Fibroblast of the aortic adventitia (primary cell): ENCODE measurements at regions not wholly inside any gene's neighbourhood (a gene's known extent, or its start where the extent isn't known, plus 50 kb on each side); places are given as distances from the start of the nearest gene placed in this dataset.
A peak's percentile ranks its signal among the peaks of the same experiment; 100 is the strongest.

Source experiments
- DNase-seq: peaks from one replicate; pipeline ENCODE4 v3.0.0-alpha.2; 2010; ENCODE audit warnings: low read depth
- H3K4me3 ChIP-seq: 2 replicates; pipeline ENCODE4 v1.5.1; 2011; ENCODE audit warnings: low read depth, mild to moderate bottlenecking, control low read depth, low read length, moderate library complexity
- CTCF ChIP-seq: IDR thresholded peaks from 2 replicates; pipeline ENCODE4 v1.5.1; 2011; ENCODE audit warnings: mild to moderate bottlenecking, low read length, control low read depth, inconsistent platforms; ENCODE audit not compliant: insufficient read depth

- no peak for TF ChIP-seq CTCF
- no peak overlapping the region for H3K4me3 ChIP-seq
- DNase-seq, result no peak
These were observed 72.3 kb upstream of the RAD23B start for GRCh38 chr9:107210775-107211174.

GRCh38 chr9:107211284-107211923 lies 71.7 kb upstream of the RAD23B start:
- no peak for TF ChIP-seq CTCF
- DNase-seq, result no peak
- H3K4me3 ChIP-seq, result no peak overlapping the region

- H3K4me3 ChIP-seq, result no peak overlapping the region
- no peak for DNase-seq
- TF ChIP-seq CTCF, result no peak
These were observed 70.5 kb upstream of the RAD23B start for GRCh38 chr9:107212613-107213012.

- no peak overlapping the region for H3K4me3 ChIP-seq
- no peak for DNase-seq
- TF ChIP-seq CTCF, result no peak
These were observed 70.0 kb upstream of the RAD23B start for GRCh38 chr9:107213080-107213479.

GRCh38 chr9:107213561-107214028 lies 69.5 kb upstream of the RAD23B start:
- no peak overlapping the region for H3K4me3 ChIP-seq
- peak; percentile 87 for DNase-seq
- TF ChIP-seq CTCF, result no peak

GRCh38 chr9:107214381-107214780 lies 68.7 kb upstream of the RAD23B start:
- H3K4me3 ChIP-seq, result no peak overlapping the region
- no peak for TF ChIP-seq CTCF
- no peak for DNase-seq

- TF ChIP-seq CTCF, result no peak
- DNase-seq, result peak; percentile 54
- no peak overlapping the region for H3K4me3 ChIP-seq
These were observed 68.2 kb upstream of the RAD23B start for GRCh38 chr9:107214915-107215314.
